DMS114 treated with DMSO at 0.1 percent for 48 hours (cell line): ENCODE measurements at regions not wholly inside any gene's neighbourhood (a gene's known extent, or its start where the extent isn't known, plus 50 kb on each side); places are given as distances from the start of the nearest gene placed in this dataset.

Experiments used
- DNase-seq: peaks from one replicate; lab custom pipeline; 2025; ENCODE audit not compliant: unreplicated experiment; lab: John Stamatoyannopoulos, UW

DNA sequence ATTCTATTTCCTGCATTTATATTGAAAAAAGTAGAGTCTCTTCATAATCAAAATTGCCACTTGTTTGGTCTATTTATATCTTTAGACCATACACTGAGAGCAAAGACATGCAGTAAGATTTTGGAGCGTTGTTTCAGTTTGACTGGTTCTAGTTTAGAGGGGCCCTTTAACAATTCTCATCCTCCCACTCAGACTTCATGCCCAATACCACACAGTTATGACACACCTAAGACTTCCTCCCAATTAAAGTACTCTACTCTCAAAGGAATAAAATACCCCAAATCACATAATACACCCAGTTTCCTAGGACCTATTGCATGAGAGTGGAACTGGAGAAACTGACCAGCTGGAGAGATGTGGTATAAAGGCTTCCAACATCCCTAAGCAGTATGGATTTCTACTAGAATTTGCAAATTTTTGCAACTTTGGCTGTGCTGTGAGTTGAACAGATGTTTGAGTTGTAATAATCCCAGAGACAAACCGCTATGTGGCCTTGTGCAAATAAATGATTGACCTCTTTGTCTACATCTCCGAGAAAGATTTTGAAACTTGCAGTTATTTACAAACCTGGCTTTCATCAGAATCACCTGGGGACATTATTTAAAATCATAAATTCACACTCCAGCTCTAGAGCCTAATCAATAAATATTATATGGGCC, 170.0 kb upstream of the ROBO2 start:
- DNase-seq: no peak

DNA sequence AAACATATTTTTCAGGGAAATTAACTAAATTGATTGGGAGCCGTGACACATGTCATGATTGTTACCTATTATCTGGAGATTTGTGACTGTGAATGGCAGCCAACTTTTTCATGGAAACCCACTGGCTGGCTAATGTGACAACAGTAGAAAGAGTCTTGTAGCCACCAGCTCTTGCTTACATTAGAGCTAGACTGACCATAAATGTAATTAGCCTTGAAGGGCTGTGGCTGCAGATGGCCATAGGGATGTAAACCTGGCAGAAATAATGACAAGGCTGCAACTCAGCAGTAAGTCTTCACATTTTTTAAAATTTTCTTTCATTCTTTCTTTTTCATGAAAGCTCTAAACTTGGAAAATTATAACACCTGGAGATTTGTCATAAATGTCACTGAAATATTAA, 168.2 kb upstream of the ROBO2 start:
- DNase-seq: no peak

DNA sequence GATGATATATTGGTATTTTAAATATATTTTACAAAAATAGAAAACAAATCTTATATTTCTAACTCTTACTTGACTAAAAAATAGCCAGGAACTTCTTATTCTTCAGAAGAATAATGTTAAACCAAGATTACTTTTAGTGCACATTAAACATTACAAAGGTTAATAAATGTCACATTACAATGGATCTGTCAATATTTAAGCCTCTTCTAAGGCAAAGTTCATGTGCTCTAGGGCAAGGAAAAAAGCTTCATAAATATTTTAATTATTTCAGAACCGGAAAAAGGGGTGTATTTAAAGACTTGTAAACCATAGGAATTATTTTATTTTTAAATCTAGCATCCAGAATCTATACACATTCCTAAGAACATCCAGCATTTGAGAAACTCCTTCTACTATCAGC, 166.9 kb upstream of the ROBO2 start:
- no peak for DNase-seq

- no peak for DNase-seq
Measured at GRCh38 chr3:76873532-76874242, 166.2 kb upstream of the ROBO2 start.

- DNase-seq: no peak
Measured at GRCh38 chr3:76879959-76880358, 159.9 kb upstream of the ROBO2 start.

- DNase-seq: no peak
Measured at GRCh38 chr3:76886761-76887500, 153.0 kb upstream of the ROBO2 start.

- DNase-seq: no peak
Measured at GRCh38 chr3:76888856-76889255, 151.0 kb upstream of the ROBO2 start.

DNA sequence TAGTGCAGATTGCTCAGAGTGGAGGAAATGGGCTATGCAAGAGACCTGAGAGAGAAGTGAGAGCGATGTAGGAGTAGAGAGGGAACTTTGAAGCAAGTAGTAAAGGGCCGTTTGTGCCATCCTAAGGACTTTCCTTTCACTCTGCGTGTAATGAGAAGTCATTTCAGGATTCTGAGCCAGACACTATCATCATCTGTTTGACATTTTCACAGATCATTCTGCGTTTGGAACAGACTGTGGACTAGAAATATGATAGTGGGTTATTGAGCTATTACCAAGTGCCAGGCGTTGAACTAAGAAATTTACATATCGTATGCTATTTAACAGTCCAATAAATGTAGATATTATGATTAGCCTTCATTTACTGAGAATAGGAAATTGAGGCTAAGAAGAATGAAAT, 150.0 kb upstream of the ROBO2 start:
- DNase-seq: no peak

- no peak for DNase-seq
Measured at GRCh38 chr3:76897076-76897475, 142.8 kb upstream of the ROBO2 start.

DNA sequence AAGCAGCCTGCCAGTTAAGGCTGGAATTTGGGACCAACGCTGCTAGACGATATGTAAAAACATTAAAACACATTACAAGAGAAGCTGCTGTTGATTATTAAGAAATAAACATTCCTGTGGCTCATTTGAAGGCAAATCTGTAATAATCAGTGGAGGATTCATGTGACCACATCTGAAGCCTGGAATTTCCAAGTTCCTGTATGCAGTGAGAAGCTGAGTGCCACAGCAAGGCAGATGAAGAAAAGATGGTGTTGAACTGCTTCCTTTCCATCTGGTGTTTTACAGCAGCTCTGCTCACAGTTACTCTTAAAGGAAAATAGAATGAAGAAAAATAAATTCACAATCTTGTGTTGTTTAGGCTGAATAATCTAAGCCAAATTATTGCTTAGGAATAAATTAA, 139.3 kb upstream of the ROBO2 start:
- no peak for DNase-seq

DNA sequence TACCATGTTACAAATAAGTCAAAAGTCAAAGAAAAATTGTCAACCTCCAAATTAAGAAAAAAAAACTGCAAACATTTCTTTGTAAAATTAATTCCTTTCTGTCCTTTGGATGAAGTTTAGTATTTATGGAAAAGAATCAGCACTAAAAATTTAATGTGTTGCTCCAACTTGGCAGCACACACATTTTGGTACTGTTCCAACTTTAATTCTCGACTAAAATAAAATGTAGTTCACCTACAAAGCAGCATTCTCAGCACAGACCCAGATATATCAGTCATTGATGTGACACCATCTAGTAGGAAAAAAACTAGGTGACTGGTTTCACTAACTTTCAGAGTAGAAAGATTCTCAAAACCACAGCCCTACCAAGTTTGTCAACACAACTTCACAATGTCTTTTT, 131.7 kb upstream of the ROBO2 start:
- no peak for DNase-seq

DNA sequence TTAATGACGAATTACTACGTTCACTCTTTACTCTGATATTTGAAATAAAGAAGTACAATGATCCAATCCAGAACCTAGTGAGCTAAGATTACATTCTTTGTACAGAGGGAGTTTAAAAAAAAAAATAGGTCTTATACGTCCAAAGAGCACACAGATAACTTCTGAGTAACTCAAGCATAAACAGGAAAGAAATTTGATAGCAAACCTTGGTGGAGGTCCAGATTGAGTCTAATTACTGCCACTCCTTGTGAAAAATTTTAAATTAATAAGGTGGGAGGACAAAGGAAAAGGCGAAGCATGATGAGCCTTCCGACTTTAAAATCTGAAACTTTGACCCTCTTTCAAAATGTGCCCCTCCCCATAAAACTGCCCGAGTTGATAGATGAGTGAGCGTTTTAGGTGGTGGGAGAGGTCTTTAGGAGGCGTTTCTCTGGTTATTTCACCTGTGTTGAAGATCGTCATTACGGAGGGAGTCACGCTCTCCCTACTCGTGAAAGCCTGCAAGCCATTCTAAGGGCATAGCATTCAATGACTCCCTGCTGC, 127.0 kb upstream of the ROBO2 start:
- no peak for DNase-seq

- DNase-seq: no peak
Measured at GRCh38 chr3:76917436-76917835, 122.5 kb upstream of the ROBO2 start.

GRCh38 chr3:76920511-76920910, 119.4 kb upstream of the ROBO2 start:
- DNase-seq: no peak

- DNase-seq: no peak
Measured at GRCh38 chr3:76923485-76923884, 116.4 kb upstream of the ROBO2 start.

GRCh38 chr3:76930712-76931111, 109.2 kb upstream of the ROBO2 start:
- DNase-seq: no peak

GRCh38 chr3:76933245-76933644, 106.7 kb upstream of the ROBO2 start:
- DNase-seq: no peak

DNA sequence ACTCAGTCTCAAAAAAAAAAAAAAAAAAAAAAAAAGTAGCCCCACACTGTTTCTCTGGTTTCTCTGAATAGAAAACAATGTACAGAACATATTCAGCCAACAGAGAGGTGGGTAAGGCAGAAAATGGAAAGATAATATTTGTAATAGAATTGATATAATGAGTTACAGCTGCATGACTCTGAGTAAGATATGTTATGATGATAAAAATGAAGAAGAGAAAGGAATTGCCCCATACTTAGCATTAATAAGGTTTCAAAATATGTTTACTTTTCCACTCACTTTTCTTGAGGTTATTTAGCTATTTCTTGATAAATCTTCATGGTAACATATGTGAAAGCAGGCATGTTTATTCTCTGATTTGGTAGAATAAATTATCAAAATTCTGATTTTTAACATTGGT, 100.9 kb upstream of the ROBO2 start:
- DNase-seq: no peak

DNA sequence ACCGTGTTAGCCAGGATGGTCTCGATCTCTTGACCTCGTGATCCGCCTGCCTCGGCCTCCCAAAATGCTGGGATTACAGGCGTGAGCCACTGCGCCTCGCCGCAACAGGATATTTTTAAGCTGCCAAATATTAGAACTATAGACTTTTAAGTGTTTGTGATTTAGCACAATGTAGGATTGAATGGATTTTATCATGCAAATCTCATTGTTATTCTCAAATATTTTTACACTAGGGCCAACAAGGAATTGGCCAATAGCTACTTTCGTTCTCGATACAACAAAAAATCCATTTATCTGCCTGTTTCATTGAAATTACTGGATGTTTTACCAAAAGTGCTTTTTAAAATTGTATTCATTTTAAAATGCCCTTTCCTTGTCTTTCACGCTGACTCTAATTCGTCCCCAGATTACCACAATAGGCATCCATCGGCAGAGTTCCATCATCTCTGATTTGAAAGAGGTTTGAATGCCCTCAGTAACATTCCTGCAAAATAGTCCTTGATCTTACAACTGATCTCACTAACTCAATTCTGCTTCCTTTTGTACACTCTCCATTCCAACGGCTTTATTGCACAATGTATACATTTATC, 99.6 kb upstream of the ROBO2 start:
- no peak for DNase-seq

DNA sequence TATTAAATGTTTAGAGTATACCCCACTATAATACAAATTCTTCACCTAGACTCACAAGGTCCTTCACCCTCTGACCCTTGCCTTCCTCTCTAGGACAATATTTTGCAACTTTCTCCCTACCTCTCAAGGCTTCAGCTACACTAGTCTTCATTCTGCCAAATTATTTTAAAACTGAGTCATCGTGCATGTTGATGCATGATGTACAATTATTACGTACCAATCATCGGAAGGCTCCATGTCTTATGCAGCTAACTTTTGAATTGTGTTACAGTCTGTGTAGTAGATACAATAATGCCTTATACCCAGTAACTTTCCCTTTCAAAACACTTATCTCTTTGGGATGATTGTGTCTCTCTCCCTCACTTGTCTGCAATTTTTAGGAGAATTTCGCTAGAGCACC, 98.5 kb upstream of the ROBO2 start:
- no peak for DNase-seq

GRCh38 chr3:76942101-76942500, 97.8 kb upstream of the ROBO2 start:
- no peak for DNase-seq

DNA sequence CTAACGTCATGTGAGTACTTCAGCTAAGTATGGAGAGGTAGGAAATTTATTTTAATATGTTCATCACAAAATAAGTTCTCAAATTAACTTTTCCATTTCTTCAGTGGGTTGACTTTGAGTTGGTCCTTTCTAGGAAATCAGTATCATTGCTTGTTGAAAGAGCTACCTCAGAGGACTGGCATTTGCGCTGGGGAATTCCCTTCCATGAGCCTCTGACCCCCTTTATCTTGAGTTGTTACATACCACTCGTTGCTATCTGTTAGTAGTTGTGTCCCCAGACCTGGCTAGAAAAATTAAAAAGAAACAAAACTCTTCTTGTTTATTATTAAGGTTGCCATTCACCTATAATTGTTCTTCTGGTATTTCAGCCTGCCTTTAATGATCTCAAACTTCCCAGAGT, 96.8 kb upstream of the ROBO2 start:
- no peak for DNase-seq
